K562 (cell line): ENCODE measurements at regions not wholly inside any gene's neighbourhood (a gene's known extent, or its start where the extent isn't known, plus 50 kb on each side); places are given as distances from the start of the nearest gene placed in this dataset.

ENCODE experiments used
- ATAC-seq: fragments of 200-7000 bp; cut with Tn5 transposase; 3 replicates; pipeline ENCODE4 v1.9.1; 2020; ENCODE audit warnings: moderate library complexity
- BruUV-seq: library from RNA; stranded (reverse); fragments of 400-500 nt; replicated peaks from 2 replicates; lab custom pipeline; 2021; lab: Mats Ljungman, UMichigan
- CTCF ChIA-PET: fragments of 300-600 bp; formaldehyde crosslinking; extraction: SDS; loops from one replicate; lab custom pipeline; 2021; ENCODE audit warnings: low intra/inter-chr PET ratio; lab: Yijun Ruan, JAX
- POLR2A ChIA-PET: fragments of 300-600, 350-650 bp; sonication (Branson Sonifier 250); formaldehyde crosslinking; extraction: SDS; loops from one replicate; lab custom pipeline; 2021; ENCODE audit warnings: antibody characterized with exemption, inconsistent platforms; lab: Yijun Ruan, JAX
- DNase-seq, 4 experiments: peaks; one replicate each; pipeline versions ENCODE4 v3.0.0 to v3.0.0-alpha.2; 2011 to 2018; ENCODE audit warnings: low spot score in 3 of 4, mixed read lengths in 3 of 4; ENCODE audit errors: extremely low read depth in 1 of 4
- FAIRE-seq: peaks from 2 replicates; lab custom pipeline; 2011; peaks lifted over from hg19 to GRCh38; lab: Jason Lieb, UNC
- H2AFZ ChIP-seq: 2 replicates; pipeline ENCODE4 v1.6.0; 2011; ENCODE audit warnings: low read depth, low read length, control low read depth, inconsistent platforms
- H3K27ac ChIP-seq: fragments of 200-600 bp; 3 replicates; pipeline ENCODE4 v1.8.0; 2011; ENCODE audit warnings: low read depth, mild to moderate bottlenecking, control low read depth, inconsistent platforms, low read length, moderate library complexity, mixed read lengths; ENCODE audit errors: extremely low read depth
- H3K27me3 ChIP-seq, 2 experiments: fragments of 300-600 bp in 1 of 2; 2 replicates in 1 of 2; 3 replicates in 1 of 2; pipeline versions ENCODE4 v1.6.0 to v1.8.0; 2011; ENCODE audit warnings: inconsistent platforms in 2 of 2, low read length in 2 of 2, mild to moderate bottlenecking in 1 of 2, mixed read lengths in 1 of 2, moderate library complexity in 1 of 2; ENCODE audit not compliant: control insufficient read depth in 2 of 2, insufficient read depth in 2 of 2
- H3K36me3 ChIP-seq: fragments of 300-600 bp; 3 replicates; pipeline ENCODE4 v1.8.0; 2011; ENCODE audit warnings: mild to moderate bottlenecking, low read length, inconsistent platforms; ENCODE audit not compliant: control insufficient read depth, insufficient read depth
- H3K4me1 ChIP-seq, 2 experiments: fragments of 200-600 bp in 1 of 2; replicated peaks in 1 of 2; 2 replicates in 1 of 2; 3 replicates in 1 of 2; pipeline versions ENCODE4 v1.5.1 to v1.8.0; 2011; ENCODE audit warnings: inconsistent platforms in 2 of 2, low read length in 2 of 2, mild to moderate bottlenecking in 1 of 2, mixed read lengths in 1 of 2, moderate library complexity in 1 of 2; ENCODE audit not compliant: control insufficient read depth in 2 of 2, insufficient read depth in 2 of 2
- H3K4me2 ChIP-seq: 2 replicates; pipeline ENCODE4 v1.6.1; 2011; ENCODE audit warnings: low read length, control low read depth, inconsistent platforms, mixed read lengths; ENCODE audit not compliant: insufficient read depth
- H3K4me3 ChIP-seq: fragments of 200-600 bp; sonication (generic), shearing (Covaris generic); 2 replicates; pipeline ENCODE4 v1.5.1; 2016; ENCODE audit warnings: control low read depth, inconsistent platforms
- H3K79me2 ChIP-seq: fragments of 200-600 bp; 3 replicates; pipeline ENCODE4 v1.8.0; 2011; ENCODE audit warnings: low read length, inconsistent platforms; ENCODE audit not compliant: control insufficient read depth, insufficient read depth
- H3K9ac ChIP-seq, 2 experiments: 2 replicates each; pipeline versions ENCODE4 v1.6.0 to v1.6.1; 2011; ENCODE audit warnings: low read depth in 2 of 2, low read length in 2 of 2, control low read depth in 1 of 2, inconsistent platforms in 1 of 2, mild to moderate bottlenecking in 1 of 2, mixed read lengths in 1 of 2; ENCODE audit not compliant: insufficient read depth in 1 of 2
- H3K9me1 ChIP-seq: one replicate; pipeline ENCODE4 v1.6.0; 2011; ENCODE audit warnings: inconsistent platforms, mild to moderate bottlenecking, low read length, moderate library complexity; ENCODE audit not compliant: control insufficient read depth, insufficient read depth
- H3K9me3 ChIP-seq: replicated peaks from 2 replicates; pipeline ENCODE4 v1.5.1; 2011; ENCODE audit warnings: low read depth, low read length, inconsistent platforms; ENCODE audit not compliant: control insufficient read depth, insufficient read depth
- H4K20me1 ChIP-seq: replicated peaks from 2 replicates; pipeline ENCODE4 v1.6.1; 2011; ENCODE audit warnings: low read length, inconsistent platforms, mixed read lengths; ENCODE audit not compliant: control insufficient read depth, insufficient read depth
- BHLHE40 ChIP-seq: IDR thresholded peaks from 2 replicates; pipeline ENCODE4 v1.6.1; 2011; ENCODE audit warnings: low read length, improper control_type of control experiment
- CC2D1A ChIP-seq: fragments of 450-650 bp; IDR thresholded peaks from 2 replicates; pipeline ENCODE4 v1.6.1; 2017; ENCODE audit warnings: mild to moderate bottlenecking
- HMG20A ChIP-seq: fragments of 450-650 bp; formaldehyde crosslinking; conservative IDR thresholded peaks from 2 replicates; pipeline ENCODE4 v1.4.0; 2020; ENCODE audit warnings: mild to moderate bottlenecking, mixed read lengths
- MYBL2 ChIP-seq, 2 experiments: fragments of 450-650 bp in 1 of 2; sonication (generic) in 1 of 2; formaldehyde crosslinking in 1 of 2; IDR thresholded peaks; 2 replicates each; pipeline versions ENCODE4 v1.6.1 to v1.8.1; 2017 to 2022; ENCODE audit warnings: borderline replicate concordance in 1 of 2, inconsistent platforms in 1 of 2, low read depth in 1 of 2, mild to moderate bottlenecking in 1 of 2, missing genetic modification reagents in 1 of 2, moderate library complexity in 1 of 2
- PHF8 ChIP-seq: fragments of 200-600 bp; sonication (generic); IDR thresholded peaks from 2 replicates; pipeline ENCODE4 v1.6.1; 2012; ENCODE audit warnings: mixed run types, mild to moderate bottlenecking, inconsistent platforms, low read length, moderate library complexity, borderline replicate concordance
- REST ChIP-seq, 2 experiments: fragments of 450-650 bp; formaldehyde crosslinking in 1 of 2; IDR thresholded peaks; 2 replicates each; pipeline versions ENCODE4 v1.4.0 to v1.6.1; 2014 to 2020; ENCODE audit warnings: mild to moderate bottlenecking in 2 of 2, borderline replicate concordance in 1 of 2, low read depth in 1 of 2
- STAG1 ChIP-seq: sonication (generic); formaldehyde crosslinking; IDR thresholded peaks from 2 replicates; pipeline ENCODE4 v1.5.0; 2020; ENCODE audit warnings: missing genetic modification reagents, borderline replicate concordance
- TBP ChIP-seq: optimal IDR thresholded peaks from 2 replicates; pipeline ENCODE3; 2011; ENCODE audit warnings: low read depth, low read length, improper control_type of control experiment
- THAP7 ChIP-seq: fragments of 250-450 bp; sonication (Bioruptor Pico); IDR thresholded peaks from 2 replicates; pipeline ENCODE4 v1.5.0; 2021
- ZSCAN32 ChIP-seq: fragments of 450-650 bp; formaldehyde crosslinking; IDR thresholded peaks from 2 replicates; pipeline ENCODE4 v1.4.0; 2020; ENCODE audit warnings: mild to moderate bottlenecking, moderate library complexity
- WGBS: fragments of 100-300 bp; shearing (Covaris generic); methylation state at CpG from one replicate; pipeline ENCODE4 v1.1.6; 2016; ENCODE audit warnings: low coverage, mixed read lengths; ENCODE audit not compliant: insufficient coverage; ENCODE audit errors: missing lambda C conversion rate; 5-methylcytosine and 5-hydroxymethylcytosine counted together
- in situ Hi-C: fragments of 300-500 bp; cut with MboI; formaldehyde crosslinking; loops from 4 replicates; pipeline ENCODE4 v1.15.0; 2018; ENCODE audit warnings: inconsistent platforms, mixed read lengths
- intact Hi-C: fragments of 100-400 bp; cut with micrococcal nuclease; formaldehyde crosslinking; loops from 2 replicates; pipeline ENCODE4 v1.14.2; 2022

- Histone ChIP-seq H3K27me3 (no peaks in the 10 kb centered on the region), H2AFZ (no peak overlapping the region), H3K4me3 (no peak overlapping the region), H3K9ac (no peak overlapping the region), H3K4me2 (no peak overlapping the region), H3K9me3 (no peaks in the 10 kb centered on the region; the same call in 1 of the 2 replicates), H3K79me2 (no peaks in the 10 kb centered on the region), H3K36me3 (no peaks in the 10 kb centered on the region), H3K9me1 (no peaks in the 10 kb centered on the region), H4K20me1 (no peaks in the 10 kb centered on the region), H3K4me1 (no peaks in the 10 kb centered on the region), H3K27ac (no peak overlapping the region)
- ATAC-seq: no peak
- in situ Hi-C loops (no loop called here), intact Hi-C loops (no loop called here)
- WGBS: 3% methylated on average over 2 of the region's 2 CpGs
- no peak for FAIRE-seq
- BruUV-seq: no TSS peak
- DNase-seq: no peak
- POLR2A ChIA-PET: no interaction called here
- CTCF ChIA-PET: no interaction called here
- TF ChIP-seq BHLHE40 (no peak), STAG1 (no peak), ZSCAN32 (CRISPR knock-in tag) (no peak), CC2D1A (no peak), REST (IDR thresholded peaks at IDR 0.05; ENCODE audit: borderline replicate concordance) (no peak), REST (CRISPR knock-in tag; IDR thresholded peaks at IDR 0.05; ENCODE audit: low read depth) (no peak), TBP (no peak), HMG20A (no peak), THAP7 (CRISPR knock-in tag) (no peak), MYBL2 (IDR thresholded peaks at IDR 0.05; ENCODE audit: low read depth) (no peak), MYBL2 (CRISPR knock-in tag; IDR thresholded peaks at IDR 0.05; ENCODE audit: borderline replicate concordance) (no peak), PHF8 (no peak)
Measured at GRCh38 chr16:65386672-65387071, 264.8 kb upstream of the CDH11 start.
